DMS79 treated with DMSO at 0.1 percent for 48 hours (cell line): ENCODE measurements at regions not wholly inside any gene's neighbourhood (a gene's known extent, or its start where the extent isn't known, plus 50 kb on each side); places are given as distances from the start of the nearest gene placed in this dataset.
"Not testable (repeated sequence)": the region's sequence is repeated elsewhere in the genome, so short reads cannot be mapped to it uniquely, and the experiment has no call there.

Experiments
- DNase-seq: peaks from one replicate; lab custom pipeline; 2025; lab: John Stamatoyannopoulos, UW

GRCh38 chr5:100232736-100233135 is 302.4 kb upstream of the FAM174A start:
- DNase-seq: no peak

GRCh38 chr5:100188778-100189177 is 346.4 kb upstream of the FAM174A start:
- no peak for DNase-seq

- DNase-seq: no peak
Observed at GRCh38 chr5:100188339-100188738, 346.8 kb upstream of the FAM174A start.

- DNase-seq: no peak
Observed at GRCh38 chr5:100186181-100186580, 349.0 kb upstream of the FAM174A start.

GRCh38 chr5:100182402-100182801 is 352.8 kb upstream of the FAM174A start:
- DNase-seq: no peak

GRCh38 chr5:100175346-100175745 is 359.8 kb upstream of the FAM174A start:
- DNase-seq: no peak

- DNase-seq: no peak
Observed at GRCh38 chr5:100165309-100165708, 369.9 kb upstream of the FAM174A start.

GRCh38 chr5:100161868-100162267 is 373.3 kb upstream of the FAM174A start:
- no peak for DNase-seq

- no peak for DNase-seq
Observed at GRCh38 chr5:100157066-100157465, 378.1 kb upstream of the FAM174A start.

GRCh38 chr5:100148239-100148638 is 386.9 kb upstream of the FAM174A start:
- no peak for DNase-seq

GRCh38 chr5:100142607-100143006 is 392.6 kb upstream of the FAM174A start:
- DNase-seq: no peak

- DNase-seq: no peak
Observed at GRCh38 chr5:100131161-100131560, 404.0 kb upstream of the FAM174A start.

GRCh38 chr5:100130307-100130706 is 404.9 kb upstream of the FAM174A start:
- no peak for DNase-seq

GRCh38 chr5:100119903-100120302 is 415.3 kb upstream of the FAM174A start:
- DNase-seq: no peak

- no peak for DNase-seq
Observed at GRCh38 chr5:100110497-100110896, 424.7 kb upstream of the FAM174A start.

GRCh38 chr5:100108883-100109282 is 426.3 kb upstream of the FAM174A start:
- no peak for DNase-seq

- DNase-seq: not testable (repeated sequence)
Observed at GRCh38 chr5:100103592-100104119, 431.5 kb upstream of the FAM174A start.

GRCh38 chr5:100101466-100101865 is 433.7 kb upstream of the FAM174A start:
- DNase-seq: not testable (repeated sequence)

GRCh38 chr5:100096328-100096727 is 438.8 kb upstream of the FAM174A start:
- DNase-seq: not testable (repeated sequence)

GRCh38 chr5:100080703-100081102 is 454.5 kb upstream of the FAM174A start:
- DNase-seq: not testable (repeated sequence)

- not testable (repeated sequence) for DNase-seq
Observed at GRCh38 chr5:100079163-100079562, 456.0 kb upstream of the FAM174A start.

GRCh38 chr5:100066020-100066419 is 469.2 kb upstream of the FAM174A start:
- DNase-seq: not testable (repeated sequence)

GRCh38 chr5:100043475-100043874 is 491.7 kb upstream of the FAM174A start:
- no peak for DNase-seq

GRCh38 chr5:100026606-100027005 is 508.6 kb upstream of the FAM174A start:
- no peak for DNase-seq

- DNase-seq: no peak
Observed at GRCh38 chr5:100023536-100023935, 511.6 kb upstream of the FAM174A start.
